ENCODE measurements at regions not wholly inside any gene's neighbourhood (a gene's known extent, or its start where the extent isn't known, plus 50 kb on each side); places are given as distances from the start of the nearest gene placed in this dataset.

DNA sequence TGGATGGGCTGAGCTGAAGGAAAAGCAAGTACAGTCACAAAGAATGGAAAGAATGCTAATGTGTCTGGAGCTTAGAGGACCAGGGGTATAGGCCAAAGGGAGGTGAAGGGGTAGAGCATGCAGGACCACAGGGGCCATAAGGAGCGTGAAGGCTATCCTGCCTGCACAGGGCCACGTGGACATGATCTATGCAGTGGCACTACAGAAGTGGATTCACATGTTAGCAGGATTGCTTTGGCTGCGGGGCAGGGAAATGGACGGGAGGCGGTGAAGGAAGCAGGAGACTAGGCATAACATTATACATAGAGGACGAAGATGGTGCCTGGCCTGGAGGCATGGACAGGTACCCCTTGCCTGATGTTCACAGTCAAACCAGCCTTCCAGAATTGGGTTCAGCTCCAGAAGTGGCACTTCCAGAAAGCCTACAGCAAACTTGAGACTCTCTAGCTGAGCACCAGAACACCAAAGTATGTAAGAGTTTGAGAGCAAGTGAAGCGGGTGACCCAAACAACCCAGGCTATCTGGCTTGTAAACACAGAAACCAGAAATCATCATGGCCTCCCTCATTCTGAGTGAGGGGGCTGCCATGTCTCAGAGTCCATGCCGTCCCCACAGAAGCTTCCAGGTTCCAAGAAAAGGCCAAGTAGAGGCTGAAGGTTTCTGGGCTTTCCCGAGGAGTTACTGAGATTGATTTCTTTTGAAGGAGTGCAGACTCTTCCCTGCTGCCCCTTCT is 135.5 kb upstream of the JUN start:
- no peak for TF ChIP-seq POLR2A (IDR thresholded peaks at IDR 0.05)
- TF ChIP-seq, protein P1, sequence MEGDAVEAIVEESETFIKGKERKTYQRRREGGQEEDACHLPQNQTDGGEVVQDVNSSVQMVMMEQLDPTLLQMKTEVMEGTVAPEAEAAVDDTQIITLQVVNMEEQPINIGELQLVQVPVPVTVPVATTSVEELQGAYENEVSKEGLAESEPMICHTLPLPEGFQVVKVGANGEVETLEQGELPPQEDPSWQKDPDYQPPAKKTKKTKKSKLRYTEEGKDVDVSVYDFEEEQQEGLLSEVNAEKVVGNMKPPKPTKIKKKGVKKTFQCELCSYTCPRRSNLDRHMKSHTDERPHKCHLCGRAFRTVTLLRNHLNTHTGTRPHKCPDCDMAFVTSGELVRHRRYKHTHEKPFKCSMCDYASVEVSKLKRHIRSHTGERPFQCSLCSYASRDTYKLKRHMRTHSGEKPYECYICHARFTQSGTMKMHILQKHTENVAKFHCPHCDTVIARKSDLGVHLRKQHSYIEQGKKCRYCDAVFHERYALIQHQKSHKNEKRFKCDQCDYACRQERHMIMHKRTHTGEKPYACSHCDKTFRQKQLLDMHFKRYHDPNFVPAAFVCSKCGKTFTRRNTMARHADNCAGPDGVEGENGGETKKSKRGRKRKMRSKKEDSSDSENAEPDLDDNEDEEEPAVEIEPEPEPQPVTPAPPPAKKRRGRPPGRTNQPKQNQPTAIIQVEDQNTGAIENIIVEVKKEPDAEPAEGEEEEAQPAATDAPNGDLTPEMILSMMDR (IDR thresholded peaks at IDR 0.05), result no peak

Measured in tibial nerve (tissue), 3 donors.